GM12878 (cell line): ENCODE measurements at regions not wholly inside any gene's neighbourhood (a gene's known extent, or its start where the extent isn't known, plus 50 kb on each side); places are given as distances from the start of the nearest gene placed in this dataset.

Source experiments
- ATAC-seq: fragments of 200-7000 bp; cut with Tn5 transposase; 3 replicates; pipeline ENCODE4 v1.9.1; 2020; ENCODE audit warnings: mild to moderate bottlenecking, moderate library complexity
- BruUV-seq: library from RNA; stranded (reverse); fragments of 400-500 nt; replicated peaks from 2 replicates; lab custom pipeline; 2021; lab: Mats Ljungman, UMichigan
- CTCF ChIA-PET: fragments of 300-600 bp; sonication (Branson Sonifier 250); formaldehyde crosslinking; extraction: SDS; loops from one replicate; lab custom pipeline; 2021; ENCODE audit warnings: inconsistent platforms; lab: Yijun Ruan, JAX
- POLR2A ChIA-PET: fragments of 350-600 bp; formaldehyde crosslinking; extraction: SDS; loops from one replicate; lab custom pipeline; 2021; ENCODE audit warnings: inconsistent platforms; lab: Charles Lee
- RAD21 ChIA-PET: fragments of 300-600 bp; sonication (Branson Sonifier 250); formaldehyde crosslinking; loops from one replicate; lab custom pipeline; 2023; ENCODE audit warnings: antibody characterized with exemption; ENCODE audit not compliant: unreplicated experiment; lab: Charles Lee
- SMC1A ChIA-PET: fragments of 300-600 bp; sonication (Branson Sonifier 250); formaldehyde crosslinking; loops from one replicate; lab custom pipeline; 2023; ENCODE audit not compliant: unreplicated experiment, uncharacterized antibody; lab: Charles Lee
- DNase-seq: peaks from one replicate; pipeline ENCODE4 v3.0.0-alpha.2; 2011; ENCODE audit warnings: low read depth, low spot score
- FAIRE-seq: peaks from 3 replicates; lab custom pipeline; 2011; peaks lifted over from hg19 to GRCh38; lab: Jason Lieb, UNC
- H2AFZ ChIP-seq: 2 replicates; pipeline ENCODE4 v1.6.0; 2011; ENCODE audit warnings: low read depth, low read length, control low read depth; ENCODE audit not compliant: control insufficient read depth
- H3K27ac ChIP-seq: 2 replicates; pipeline ENCODE4 v1.5.1; 2011; ENCODE audit warnings: control low read depth; ENCODE audit not compliant: control insufficient read depth, insufficient read depth
- H3K27me3 ChIP-seq, 2 experiments: replicated peaks in 1 of 2; 2 replicates each; pipeline versions ENCODE4 v1.6.0 to v1.6.1; 2011; ENCODE audit warnings: low read length in 1 of 2; ENCODE audit not compliant: control insufficient read depth in 2 of 2, insufficient read depth in 2 of 2
- H3K36me3 ChIP-seq, 2 experiments: 2 replicates each; pipeline ENCODE4 v1.5.1; 2011; ENCODE audit warnings: low read length in 1 of 2; ENCODE audit not compliant: control insufficient read depth in 2 of 2, insufficient read depth in 2 of 2
- H3K4me1 ChIP-seq: 2 replicates; pipeline ENCODE4 v1.6.1; 2011; ENCODE audit warnings: mild to moderate bottlenecking, low read length, moderate library complexity, mixed read lengths; ENCODE audit not compliant: control insufficient read depth, insufficient read depth
- H3K4me2 ChIP-seq: 2 replicates; pipeline ENCODE4 v1.6.0; 2011; ENCODE audit warnings: control low read depth; ENCODE audit not compliant: control insufficient read depth, insufficient read depth
- H3K4me3 ChIP-seq: fragments of 200-600 bp; sonication (generic); 2 replicates; pipeline ENCODE4 v1.5.1; 2016
- H3K79me2 ChIP-seq: 2 replicates; pipeline ENCODE4 v1.6.0; 2011; ENCODE audit warnings: low read length; ENCODE audit not compliant: control insufficient read depth, insufficient read depth
- H3K9ac ChIP-seq: 2 replicates; pipeline ENCODE4 v1.8.0; 2011; ENCODE audit warnings: low read length, control low read depth, mixed read lengths; ENCODE audit not compliant: control insufficient read depth, insufficient read depth
- H3K9me3 ChIP-seq: replicated peaks from 3 replicates; pipeline ENCODE4 v1.5.1; 2011; ENCODE audit warnings: mild to moderate bottlenecking, low read length; ENCODE audit not compliant: control insufficient read depth, insufficient read depth
- H4K20me1 ChIP-seq: 2 replicates; pipeline ENCODE4 v1.6.0; 2011; ENCODE audit not compliant: control insufficient read depth, insufficient read depth
- ATF7 ChIP-seq: fragments of 450-650 bp; IDR thresholded peaks from 2 replicates; pipeline ENCODE4 v1.6.1; 2016; ENCODE audit warnings: low read depth, mild to moderate bottlenecking
- IRF3 ChIP-seq: fragments of 450-650 bp; IDR thresholded peaks from 2 replicates; pipeline ENCODE4 v1.6.1; 2014; ENCODE audit warnings: mild to moderate bottlenecking
- IRF4 ChIP-seq: IDR thresholded peaks from 2 replicates; pipeline ENCODE4 v1.6.1; 2011; ENCODE audit warnings: low read depth, low read length
- PKNOX1 ChIP-seq: fragments of 450-650 bp; IDR thresholded peaks from 2 replicates; pipeline ENCODE4 v1.6.1; 2016; ENCODE audit warnings: mild to moderate bottlenecking
- POU2F2 ChIP-seq: IDR thresholded peaks from 3 replicates; pipeline ENCODE4 v1.6.1; 2011; ENCODE audit warnings: low read depth, mild to moderate bottlenecking, low read length, borderline replicate concordance
- SPI1 ChIP-seq: IDR thresholded peaks from 2 replicates; pipeline ENCODE4 v1.6.1; 2011; ENCODE audit warnings: low read depth, mild to moderate bottlenecking, low read length, moderate library complexity, borderline replicate concordance; ENCODE audit not compliant: insufficient read depth
- SRF ChIP-seq, 2 experiments: IDR thresholded peaks; 2 replicates each; pipeline ENCODE4 v1.6.1; 2011; ENCODE audit warnings: low read depth in 2 of 2, low read length in 2 of 2, mild to moderate bottlenecking in 1 of 2, moderate library complexity in 1 of 2
- TARDBP ChIP-seq: IDR thresholded peaks from 2 replicates; pipeline ENCODE4 v1.6.1; 2016; ENCODE audit warnings: borderline replicate concordance
- YY1 ChIP-seq: IDR thresholded peaks from 2 replicates; pipeline ENCODE4 v1.6.1; 2011; ENCODE audit warnings: low read depth, mild to moderate bottlenecking, low read length
- WGBS: methylation state at CpG from one replicate; pipeline ENCODE4 v1.1.6; 2016; ENCODE audit warnings: low lambda C conversion rate; ENCODE audit not compliant: insufficient replicate concordance, insufficient coverage; ENCODE audit errors: missing lambda C conversion rate; 5-methylcytosine and 5-hydroxymethylcytosine counted together
- in situ Hi-C: fragments of 300-500 bp; cut with MboI; formaldehyde crosslinking; loops from 9 replicates; pipeline ENCODE4 v1.14.3; 2018; ENCODE audit warnings: mixed read lengths
- intact Hi-C: fragments of 100-400 bp; cut with micrococcal nuclease; formaldehyde crosslinking; loops from one replicate; pipeline ENCODE4 v1.14.2; 2022; ENCODE audit not compliant: unreplicated experiment

- H3K27me3 ChIP-seq = no peaks in the 10 kb centered on the region; a peak in 1 of 4 replicates
- no peaks in the 10 kb centered on the region for H3K9me3 ChIP-seq
- H2AFZ ChIP-seq = no peak overlapping the region
- ATAC-seq = no peak
- SMC1A ChIA-PET = no interaction called here
- no peaks in the 10 kb centered on the region for H3K79me2 ChIP-seq
- no peaks in the 10 kb centered on the region for H4K20me1 ChIP-seq
- in situ Hi-C loops = no loop called here
- intact Hi-C loops = no loop called here
- no peak overlapping the region for H3K27ac ChIP-seq
- DNase-seq = no peak
- no peak overlapping the region for H3K4me3 ChIP-seq
- no peak overlapping the region for H3K4me2 ChIP-seq
- WGBS = 16% methylated on average over 4 of the region's 4 CpGs
- no TSS peak for BruUV-seq
- TF ChIP-seq SPI1 (peak; percentile 22; the same call in 1 of the 2 replicates), ATF7 (no peak), SRF (IDR thresholded peaks at IDR 0.05; ENCODE audit: low read depth in 2 of 2, low read length in 2 of 2) (no peak), PKNOX1 (no peak), IRF4 (no peak)
- TF ChIP-seq, all 136 proteins: peak for 1
- H3K36me3 ChIP-seq = no peaks in the 10 kb centered on the region
- RAD21 ChIA-PET = no interaction called here
- FAIRE-seq = no peak
- POLR2A ChIA-PET = no interaction called here
- H3K9ac ChIP-seq = no peak overlapping the region
- H3K4me1 ChIP-seq = no peaks in the 10 kb centered on the region
- CTCF ChIA-PET = no interaction called here
Measured at GRCh38 chr1:61004262-61005003, 77.9 kb upstream of the NFIA start.

- RAD21 ChIA-PET = no interaction called here
- no peaks in the 10 kb centered on the region; a peak in 1 of 4 replicates for H3K27me3 ChIP-seq
- in situ Hi-C loops (no loop called here), intact Hi-C loops (no loop called here)
- no peak for ATAC-seq
- no peak for FAIRE-seq
- H3K9ac ChIP-seq = no peak overlapping the region
- H3K27ac ChIP-seq = no peak overlapping the region
- no peaks in the 10 kb centered on the region for H4K20me1 ChIP-seq
- H2AFZ ChIP-seq = no peak overlapping the region
- no peak for DNase-seq
- H3K36me3 ChIP-seq = no peaks in the 10 kb centered on the region
- H3K9me3 ChIP-seq = no peaks in the 10 kb centered on the region
- no peaks in the 10 kb centered on the region for H3K79me2 ChIP-seq
- no peak overlapping the region for H3K4me2 ChIP-seq
- BruUV-seq = no TSS peak
- SMC1A ChIA-PET = no interaction called here
- no peak for TF ChIP-seq POU2F2
- TF ChIP-seq TARDBP = no peak
- TF ChIP-seq YY1 = no peak
- no peak for TF ChIP-seq IRF3
- TF ChIP-seq PKNOX1 = no peak
- 90% methylated on average over 3 of the region's 3 CpGs for WGBS
- POLR2A ChIA-PET = no interaction called here
- CTCF ChIA-PET = no interaction called here
- no peak overlapping the region for H3K4me3 ChIP-seq
- H3K4me1 ChIP-seq = no peaks in the 10 kb centered on the region
Measured at GRCh38 chr1:61000327-61000726, 82.0 kb upstream of the NFIA start.
